BE2C (cell line): ENCODE measurements at regions not wholly inside any gene's neighbourhood (a gene's known extent, or its start where the extent isn't known, plus 50 kb on each side); places are given as distances from the start of the nearest gene placed in this dataset.

ENCODE experiments used
- DNase-seq: peaks from one replicate; pipeline ENCODE4 v3.0.0-alpha.2; 2020
- H3K27me3 ChIP-seq: fragments of 250-450 bp; sonication (Bioruptor Pico); 2 replicates; pipeline ENCODE4 v1.5.1; 2020; ENCODE audit warnings: mild to moderate bottlenecking
- H3K36me3 ChIP-seq: fragments of 250-450 bp; sonication (Bioruptor Pico); 2 replicates; pipeline ENCODE4 v1.5.1; 2020; ENCODE audit warnings: mild to moderate bottlenecking
- H3K4me1 ChIP-seq: fragments of 250-450 bp; sonication (Bioruptor Pico); 2 replicates; pipeline ENCODE4 v1.5.1; 2020
- H3K4me3 ChIP-seq: 2 replicates; pipeline ENCODE4 v1.5.1; 2011; ENCODE audit warnings: low read depth, low read length
- H3K9me3 ChIP-seq: fragments of 250-450 bp; sonication (Bioruptor Pico); 2 replicates; pipeline ENCODE4 v1.5.1; 2020
- TF ChIP-seq, protein P1 (sequence below): IDR thresholded peaks from 2 replicates; pipeline ENCODE4 v1.5.1; 2012; ENCODE audit warnings: mild to moderate bottlenecking, low read depth, low read length

DNA sequence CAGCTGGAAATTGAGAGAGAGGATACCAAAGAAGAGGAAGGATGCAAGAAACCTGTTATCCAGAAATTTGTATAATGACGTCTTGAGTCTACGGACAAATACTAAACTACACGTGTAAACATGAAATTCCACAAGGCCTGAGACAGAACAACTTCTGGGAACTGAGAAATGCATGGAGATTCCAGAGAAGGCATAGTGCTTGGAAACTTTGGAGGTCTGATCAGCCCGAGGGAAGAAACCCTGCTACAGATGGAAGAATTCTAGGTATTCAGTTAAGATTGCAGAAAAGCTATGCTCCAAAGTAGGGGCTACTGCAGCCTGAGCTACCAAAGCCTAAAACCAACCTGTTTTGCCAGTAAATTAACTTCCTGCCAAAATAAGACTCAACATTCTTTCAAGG, 120.4 kb downstream of the PDCL3 start:
- Histone ChIP-seq H3K27me3 (no peaks in the 10 kb centered on the region), H3K36me3 (no peaks in the 10 kb centered on the region), H3K4me1 (no peaks in the 10 kb centered on the region), H3K9me3 (no peaks in the 10 kb centered on the region), H3K4me3 (no peak overlapping the region)
- TF ChIP-seq, protein P1, sequence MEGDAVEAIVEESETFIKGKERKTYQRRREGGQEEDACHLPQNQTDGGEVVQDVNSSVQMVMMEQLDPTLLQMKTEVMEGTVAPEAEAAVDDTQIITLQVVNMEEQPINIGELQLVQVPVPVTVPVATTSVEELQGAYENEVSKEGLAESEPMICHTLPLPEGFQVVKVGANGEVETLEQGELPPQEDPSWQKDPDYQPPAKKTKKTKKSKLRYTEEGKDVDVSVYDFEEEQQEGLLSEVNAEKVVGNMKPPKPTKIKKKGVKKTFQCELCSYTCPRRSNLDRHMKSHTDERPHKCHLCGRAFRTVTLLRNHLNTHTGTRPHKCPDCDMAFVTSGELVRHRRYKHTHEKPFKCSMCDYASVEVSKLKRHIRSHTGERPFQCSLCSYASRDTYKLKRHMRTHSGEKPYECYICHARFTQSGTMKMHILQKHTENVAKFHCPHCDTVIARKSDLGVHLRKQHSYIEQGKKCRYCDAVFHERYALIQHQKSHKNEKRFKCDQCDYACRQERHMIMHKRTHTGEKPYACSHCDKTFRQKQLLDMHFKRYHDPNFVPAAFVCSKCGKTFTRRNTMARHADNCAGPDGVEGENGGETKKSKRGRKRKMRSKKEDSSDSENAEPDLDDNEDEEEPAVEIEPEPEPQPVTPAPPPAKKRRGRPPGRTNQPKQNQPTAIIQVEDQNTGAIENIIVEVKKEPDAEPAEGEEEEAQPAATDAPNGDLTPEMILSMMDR = no peak
- no peak for DNase-seq

DNA sequence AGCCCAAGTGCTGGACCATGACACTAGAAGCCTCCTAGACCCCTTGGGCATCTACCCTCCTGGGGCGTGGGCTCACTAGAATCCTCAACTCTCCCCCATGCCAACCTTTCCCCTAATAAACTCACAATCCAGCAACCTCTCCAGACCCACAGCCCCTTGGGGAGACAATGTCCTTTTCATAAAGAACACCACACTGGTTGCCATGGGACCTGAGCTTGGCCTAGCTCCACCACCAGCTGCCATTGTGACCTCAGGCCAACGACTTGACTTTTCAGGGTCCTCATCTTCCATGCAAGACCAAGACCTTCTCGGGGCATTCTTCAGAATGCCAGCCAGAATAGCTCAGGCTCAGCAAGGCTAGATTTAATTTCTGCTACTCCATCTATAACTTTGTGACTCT, 128.1 kb upstream of the NPAS2 start:
- Histone ChIP-seq H3K27me3 (no peaks in the 10 kb centered on the region), H3K36me3 (no peaks in the 10 kb centered on the region), H3K4me3 (no peak overlapping the region), H3K9me3 (no peaks in the 10 kb centered on the region), H3K4me1 (no peaks in the 10 kb centered on the region)
- DNase-seq = no peak
- TF ChIP-seq, protein P1 = no peak

DNA sequence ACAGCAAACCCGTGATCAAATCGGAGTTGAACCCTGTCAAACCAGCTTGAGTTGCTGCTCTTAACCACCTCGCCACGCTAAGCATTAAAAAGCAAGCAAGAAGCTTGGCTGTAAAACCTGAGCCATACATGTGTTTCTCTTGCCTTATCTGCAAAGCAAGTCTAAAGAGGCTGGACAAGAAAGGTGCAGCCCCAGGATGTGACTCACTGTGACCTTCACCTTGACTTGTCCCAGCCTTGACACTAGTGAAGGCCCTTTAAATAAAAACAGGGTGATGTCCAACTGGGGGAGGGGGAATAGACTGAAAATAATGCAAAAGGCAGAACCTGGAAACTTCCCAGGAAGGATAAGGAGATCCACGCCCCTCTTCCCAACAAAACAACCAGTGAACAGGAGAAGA, 127.6 kb upstream of the NPAS2 start:
- no peaks in the 10 kb centered on the region for H3K9me3 ChIP-seq
- H3K4me1 ChIP-seq = no peaks in the 10 kb centered on the region
- TF ChIP-seq, protein P1 = no peak
- H3K27me3 ChIP-seq = no peaks in the 10 kb centered on the region
- H3K36me3 ChIP-seq = no peaks in the 10 kb centered on the region
- no peak for DNase-seq
- no peak overlapping the region for H3K4me3 ChIP-seq

DNA sequence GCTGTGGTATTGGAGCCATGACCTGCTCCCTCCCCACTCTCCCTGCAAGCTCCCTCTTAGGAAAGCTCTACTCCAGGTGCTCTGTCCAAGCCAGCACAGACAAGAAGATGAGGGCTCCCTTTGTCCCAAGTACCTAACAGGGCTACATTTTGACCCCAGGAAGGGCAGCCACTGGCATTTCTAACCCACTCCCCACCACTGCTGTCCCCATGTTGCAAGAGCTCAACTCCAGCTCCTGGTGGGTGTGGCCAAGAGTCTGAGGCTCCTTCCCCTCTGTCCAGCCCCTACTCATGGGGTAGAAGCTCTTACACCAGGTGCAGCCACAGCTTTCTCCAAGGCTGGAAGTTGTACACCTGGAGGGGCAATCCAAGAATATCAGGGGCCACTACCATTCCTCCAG, 127.0 kb upstream of the NPAS2 start:
- no peak for DNase-seq
- H3K4me1 ChIP-seq = no peaks in the 10 kb centered on the region
- H3K27me3 ChIP-seq = no peaks in the 10 kb centered on the region
- TF ChIP-seq, protein P1 = no peak
- H3K9me3 ChIP-seq = no peaks in the 10 kb centered on the region
- H3K36me3 ChIP-seq = no peaks in the 10 kb centered on the region
- no peak overlapping the region for H3K4me3 ChIP-seq

DNA sequence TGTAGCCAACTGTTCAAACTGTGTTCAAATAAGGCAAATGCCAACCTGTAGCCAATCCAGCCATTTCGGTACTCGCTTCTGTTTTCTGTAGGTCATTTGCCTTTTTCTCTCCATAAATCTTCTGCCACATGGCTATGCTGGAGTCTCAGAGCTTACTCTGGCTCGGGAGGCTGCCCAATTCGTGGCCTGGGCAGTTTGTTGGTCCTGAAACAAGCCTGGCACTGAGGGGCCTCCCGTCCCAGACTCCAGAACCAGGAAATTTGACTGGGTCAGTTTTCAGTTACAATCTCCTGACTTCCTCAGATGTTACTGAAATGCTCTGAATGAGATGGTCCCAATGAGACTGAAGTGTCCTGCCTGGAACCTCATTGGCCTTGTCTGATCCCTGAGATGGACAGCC, 120.8 kb upstream of the NPAS2 start:
- Histone ChIP-seq H3K27me3 (no peaks in the 10 kb centered on the region), H3K4me3 (no peak overlapping the region), H3K9me3 (no peaks in the 10 kb centered on the region), H3K36me3 (no peaks in the 10 kb centered on the region), H3K4me1 (no peaks in the 10 kb centered on the region)
- TF ChIP-seq, protein P1 = no peak
- no peak for DNase-seq

DNA sequence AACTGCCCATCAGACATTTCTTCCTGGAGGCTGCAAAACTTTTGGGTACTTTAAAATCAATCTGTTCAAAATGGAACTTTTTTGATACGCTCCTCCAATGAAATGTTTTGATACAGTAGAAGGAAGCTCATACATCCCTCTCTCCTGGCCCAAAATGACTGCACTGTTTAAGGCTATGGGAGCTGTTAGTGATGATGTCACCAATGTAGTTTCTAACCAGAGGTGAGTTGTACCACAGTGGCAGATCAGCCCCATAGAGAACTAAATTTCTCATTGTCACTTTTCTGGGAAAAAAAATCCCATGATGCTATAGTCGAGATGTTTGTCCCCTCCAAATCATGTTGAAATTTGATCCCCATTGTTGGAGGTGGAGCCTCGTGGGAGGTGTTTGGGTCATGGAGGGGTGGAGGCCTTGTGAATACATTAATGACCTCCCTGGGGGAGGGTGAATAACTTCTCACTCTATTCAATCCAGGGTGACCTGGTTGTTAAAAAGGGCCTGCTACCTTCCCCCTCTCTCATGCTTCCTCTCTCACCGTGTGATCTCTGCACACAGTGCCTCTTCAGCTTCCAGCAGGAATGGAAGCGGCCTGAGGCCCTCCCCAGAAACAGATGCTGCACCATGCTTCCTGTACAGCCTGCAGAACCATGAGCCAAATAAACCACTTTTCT, 117.4 kb upstream of the NPAS2 start:
- Histone ChIP-seq H3K4me1 (no peaks in the 10 kb centered on the region), H3K27me3 (no peaks in the 10 kb centered on the region), H3K4me3 (no peak overlapping the region), H3K9me3 (no peaks in the 10 kb centered on the region), H3K36me3 (no peaks in the 10 kb centered on the region)
- TF ChIP-seq, protein P1 = no peak
- no peak for DNase-seq
